Keratinocyte (primary cell): ENCODE measurements at regions not wholly inside any gene's neighbourhood (a gene's known extent, or its start where the extent isn't known, plus 50 kb on each side); places are given as distances from the start of the nearest gene placed in this dataset.

Experiments used
- DNase-seq: peaks from one replicate; pipeline ENCODE4 v3.0.0-alpha.2; 2011; ENCODE audit warnings: low read depth, missing footprints, low spot score
- FAIRE-seq: peaks from 2 replicates; lab custom pipeline; 2011; peaks lifted over from hg19 to GRCh38; lab: Jason Lieb, UNC
- H2AFZ ChIP-seq: 2 replicates; pipeline ENCODE4 v1.6.0; 2012; ENCODE audit warnings: low read length, control low read depth, inconsistent platforms; ENCODE audit not compliant: control insufficient read depth
- H3K27ac ChIP-seq: 2 replicates; pipeline ENCODE4 v1.5.1; 2011; ENCODE audit warnings: low read length; ENCODE audit not compliant: control insufficient read depth, insufficient read depth
- H3K27me3 ChIP-seq: 3 replicates; pipeline ENCODE4 v1.6.0; 2011; ENCODE audit warnings: low read length; ENCODE audit not compliant: control insufficient read depth, insufficient read depth; ENCODE audit errors: extremely low read depth
- H3K36me3 ChIP-seq, 2 experiments: 2 replicates in 1 of 2; 3 replicates in 1 of 2; pipeline ENCODE4 v1.5.1; 2011; ENCODE audit warnings: low read length in 2 of 2, mild to moderate bottlenecking in 1 of 2; ENCODE audit not compliant: control insufficient read depth in 2 of 2, insufficient read depth in 2 of 2; ENCODE audit errors: extremely low read depth in 1 of 2
- H3K4me1 ChIP-seq: 3 replicates; pipeline ENCODE4 v1.5.1; 2011; ENCODE audit warnings: low read length; ENCODE audit not compliant: control insufficient read depth, insufficient read depth; ENCODE audit errors: extremely low read depth
- H3K4me2 ChIP-seq: 3 replicates; pipeline ENCODE4 v1.6.0; 2011; ENCODE audit warnings: low read depth, low read length; ENCODE audit not compliant: control insufficient read depth, insufficient read depth; ENCODE audit errors: extremely low read depth
- H3K4me3 ChIP-seq, 3 experiments: fragments of 200-600 bp in 1 of 3; sonication (generic) in 1 of 3; 2 replicates in 2 of 3; 3 replicates in 1 of 3; pipeline ENCODE4 v1.5.1; 2011 to 2016; ENCODE audit warnings: low read length in 3 of 3, mild to moderate bottlenecking in 3 of 3, control low read depth in 2 of 3, inconsistent platforms in 1 of 3, low read depth in 1 of 3, mixed read lengths in 1 of 3, mixed run types in 1 of 3, moderate library complexity in 1 of 3; ENCODE audit not compliant: control insufficient read depth in 2 of 3, insufficient read depth in 2 of 3; ENCODE audit errors: extremely low read depth in 1 of 3
- H3K79me2 ChIP-seq: 2 replicates; pipeline ENCODE4 v1.6.0; 2012; ENCODE audit warnings: low read length; ENCODE audit not compliant: control insufficient read depth, insufficient read depth
- H3K9ac ChIP-seq: 3 replicates; pipeline ENCODE4 v1.6.0; 2011; ENCODE audit warnings: low read length; ENCODE audit not compliant: control insufficient read depth, insufficient read depth; ENCODE audit errors: extremely low read depth
- H3K9me1 ChIP-seq: 3 replicates; pipeline ENCODE4 v1.6.0; 2011; ENCODE audit warnings: low read length; ENCODE audit not compliant: control insufficient read depth, insufficient read depth; ENCODE audit errors: extremely low read depth
- H3K9me3 ChIP-seq: 2 replicates; pipeline ENCODE4 v1.5.1; 2012; ENCODE audit warnings: low read depth, low read length; ENCODE audit not compliant: control insufficient read depth
- H4K20me1 ChIP-seq: 3 replicates; pipeline ENCODE4 v1.6.0; 2011; ENCODE audit warnings: low read length; ENCODE audit not compliant: control insufficient read depth, insufficient read depth; ENCODE audit errors: extremely low read depth
- CTCF ChIP-seq, 3 experiments: IDR thresholded peaks in 1 of 3; conservative IDR thresholded peaks in 1 of 3; optimal IDR thresholded peaks in 1 of 3; 2 replicates in 2 of 3; 3 replicates in 1 of 3; pipeline versions ENCODE3 to v1.5.1; 2011; ENCODE audit warnings: low read length in 3 of 3, mild to moderate bottlenecking in 3 of 3, moderate library complexity in 2 of 3, control low read depth in 1 of 3, inconsistent platforms in 1 of 3; ENCODE audit not compliant: insufficient read depth in 2 of 3; ENCODE audit errors: extremely low read depth in 1 of 3
- EZH2 ChIP-seq: IDR thresholded peaks from one replicate; pipeline ENCODE4 v1.6.1; 2012; ENCODE audit warnings: inconsistent platforms, mild to moderate bottlenecking, low read length, moderate library complexity
- dilution Hi-C: fragments of 300-500 bp; cut with MboI; formaldehyde crosslinking; loops from one replicate; pipeline ENCODE4 v1.7.0; 2020; ENCODE audit warnings: low sequenced_read_pairs; ENCODE audit not compliant: extremely low pct_ligation_motif_present

- Histone ChIP-seq H3K4me1 (peaks cover 8% of the 10 kb centered on the region), H3K9ac (no peak overlapping the region), H3K9me1 (no peaks in the 10 kb centered on the region), H3K36me3 (no peaks in the 10 kb centered on the region), H3K4me3 (no peak overlapping the region), H2AFZ (no peak overlapping the region), H3K27me3 (no peaks in the 10 kb centered on the region), H3K27ac (no peak overlapping the region), H3K79me2 (no peaks in the 10 kb centered on the region), H3K9me3 (no peaks in the 10 kb centered on the region), H4K20me1 (no peaks in the 10 kb centered on the region), H3K4me2 (no peak overlapping the region)
- dilution Hi-C loops = no loop called here
- DNase-seq (no peak), FAIRE-seq (no peak)
- TF ChIP-seq EZH2 (no peak), CTCF (optimal IDR thresholded peaks at IDR 0.05 in 1 of 3, IDR thresholded peaks at IDR 0.05 in 1 of 3, conservative IDR thresholded peaks at IDR 0.05 in 1 of 3; ENCODE audit: extremely low read depth in 1 of 3, insufficient read depth in 2 of 3, low read length in 3 of 3) (no peak)
Measured at GRCh38 chr10:6759961-6760360, 179.9 kb upstream of the PRKCQ start.

- FAIRE-seq (no peak), DNase-seq (no peak)
- no peak overlapping the region for H3K27ac ChIP-seq
- dilution Hi-C loops = no loop called here
- H3K27me3 ChIP-seq = no peaks in the 10 kb centered on the region
- H3K9ac ChIP-seq = no peak overlapping the region
- H3K4me2 ChIP-seq = no peak overlapping the region
- H3K36me3 ChIP-seq = no peaks in the 10 kb centered on the region
- no peaks in the 10 kb centered on the region for H3K9me1 ChIP-seq
- no peak overlapping the region for H3K4me3 ChIP-seq
- no peak overlapping the region for H2AFZ ChIP-seq
- no peaks in the 10 kb centered on the region for H3K79me2 ChIP-seq
- TF ChIP-seq EZH2 (no peak), CTCF (optimal IDR thresholded peaks at IDR 0.05 in 1 of 3, IDR thresholded peaks at IDR 0.05 in 1 of 3, conservative IDR thresholded peaks at IDR 0.05 in 1 of 3; ENCODE audit: extremely low read depth in 1 of 3, insufficient read depth in 2 of 3, low read length in 3 of 3) (no peak)
- H3K4me1 ChIP-seq = peaks cover 8% of the 10 kb centered on the region
- H3K9me3 ChIP-seq = no peaks in the 10 kb centered on the region
- no peaks in the 10 kb centered on the region for H4K20me1 ChIP-seq
Measured at GRCh38 chr10:6757158-6757557, 177.1 kb upstream of the PRKCQ start.
